Breast epithelium (tissue), 3 donors: ENCODE measurements at regions not wholly inside any gene's neighbourhood (a gene's known extent, or its start where the extent isn't known, plus 50 kb on each side); places are given as distances from the start of the nearest gene placed in this dataset.

Experiments
- POLR2A ChIP-seq: fragments of 450-650 bp; IDR thresholded peaks from one replicate; pipeline ENCODE4 v1.6.1; 2016; ENCODE audit warnings: antibody characterized with exemption, mild to moderate bottlenecking, moderate library complexity
- POLR2AphosphoS5 ChIP-seq, 3 donors: sonication (generic); formaldehyde crosslinking; IDR thresholded peaks; one replicate each; pipeline ENCODE4 v1.6.1; 2017; ENCODE audit warnings: antibody characterized with exemption in 3 of 3
- TF ChIP-seq, protein P1 (sequence below), 3 donors: fragments of 450-650 bp; IDR thresholded peaks; one replicate each; pipeline ENCODE4 v1.5.1; 2016 to 2017; ENCODE audit warnings: antibody characterized with exemption in 3 of 3, mild to moderate bottlenecking in 3 of 3, moderate library complexity in 3 of 3

GRCh38 chrX:42951747-42952146 lies 173.8 kb upstream of the PPP1R2C start:
- TF ChIP-seq, protein P1, sequence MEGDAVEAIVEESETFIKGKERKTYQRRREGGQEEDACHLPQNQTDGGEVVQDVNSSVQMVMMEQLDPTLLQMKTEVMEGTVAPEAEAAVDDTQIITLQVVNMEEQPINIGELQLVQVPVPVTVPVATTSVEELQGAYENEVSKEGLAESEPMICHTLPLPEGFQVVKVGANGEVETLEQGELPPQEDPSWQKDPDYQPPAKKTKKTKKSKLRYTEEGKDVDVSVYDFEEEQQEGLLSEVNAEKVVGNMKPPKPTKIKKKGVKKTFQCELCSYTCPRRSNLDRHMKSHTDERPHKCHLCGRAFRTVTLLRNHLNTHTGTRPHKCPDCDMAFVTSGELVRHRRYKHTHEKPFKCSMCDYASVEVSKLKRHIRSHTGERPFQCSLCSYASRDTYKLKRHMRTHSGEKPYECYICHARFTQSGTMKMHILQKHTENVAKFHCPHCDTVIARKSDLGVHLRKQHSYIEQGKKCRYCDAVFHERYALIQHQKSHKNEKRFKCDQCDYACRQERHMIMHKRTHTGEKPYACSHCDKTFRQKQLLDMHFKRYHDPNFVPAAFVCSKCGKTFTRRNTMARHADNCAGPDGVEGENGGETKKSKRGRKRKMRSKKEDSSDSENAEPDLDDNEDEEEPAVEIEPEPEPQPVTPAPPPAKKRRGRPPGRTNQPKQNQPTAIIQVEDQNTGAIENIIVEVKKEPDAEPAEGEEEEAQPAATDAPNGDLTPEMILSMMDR (IDR thresholded peaks at IDR 0.05): no peak
- no peak for TF ChIP-seq POLR2A
- TF ChIP-seq POLR2AphosphoS5 (IDR thresholded peaks at IDR 0.05): no peak
